ENCODE measurements at regions not wholly inside any gene's neighbourhood (a gene's known extent, or its start where the extent isn't known, plus 50 kb on each side); places are given as distances from the start of the nearest gene placed in this dataset.

DNA sequence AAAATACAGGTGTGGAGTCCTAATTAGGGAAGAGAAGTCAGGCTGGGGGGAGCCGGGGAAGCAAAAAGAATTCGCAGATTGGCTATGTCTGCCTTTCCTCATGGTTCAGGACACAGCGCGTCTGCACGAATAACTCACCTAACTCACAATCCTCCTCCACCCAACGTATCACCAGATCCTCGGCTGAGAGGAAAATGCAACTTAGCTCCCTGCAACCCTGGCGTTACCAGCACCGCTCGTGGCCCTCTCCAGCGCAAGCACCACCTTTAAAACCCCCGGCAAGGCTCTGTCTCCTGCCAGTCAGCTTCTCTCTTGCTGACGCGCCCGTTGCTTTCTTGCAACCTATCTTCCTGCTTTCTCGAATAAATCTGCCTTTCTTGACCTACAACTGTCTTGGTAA, 49.8 kb upstream of the METRNL start:
- TF ChIP-seq, protein P1, sequence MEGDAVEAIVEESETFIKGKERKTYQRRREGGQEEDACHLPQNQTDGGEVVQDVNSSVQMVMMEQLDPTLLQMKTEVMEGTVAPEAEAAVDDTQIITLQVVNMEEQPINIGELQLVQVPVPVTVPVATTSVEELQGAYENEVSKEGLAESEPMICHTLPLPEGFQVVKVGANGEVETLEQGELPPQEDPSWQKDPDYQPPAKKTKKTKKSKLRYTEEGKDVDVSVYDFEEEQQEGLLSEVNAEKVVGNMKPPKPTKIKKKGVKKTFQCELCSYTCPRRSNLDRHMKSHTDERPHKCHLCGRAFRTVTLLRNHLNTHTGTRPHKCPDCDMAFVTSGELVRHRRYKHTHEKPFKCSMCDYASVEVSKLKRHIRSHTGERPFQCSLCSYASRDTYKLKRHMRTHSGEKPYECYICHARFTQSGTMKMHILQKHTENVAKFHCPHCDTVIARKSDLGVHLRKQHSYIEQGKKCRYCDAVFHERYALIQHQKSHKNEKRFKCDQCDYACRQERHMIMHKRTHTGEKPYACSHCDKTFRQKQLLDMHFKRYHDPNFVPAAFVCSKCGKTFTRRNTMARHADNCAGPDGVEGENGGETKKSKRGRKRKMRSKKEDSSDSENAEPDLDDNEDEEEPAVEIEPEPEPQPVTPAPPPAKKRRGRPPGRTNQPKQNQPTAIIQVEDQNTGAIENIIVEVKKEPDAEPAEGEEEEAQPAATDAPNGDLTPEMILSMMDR (IDR thresholded peaks at IDR 0.05): no peak
- TF ChIP-seq, protein P2, sequence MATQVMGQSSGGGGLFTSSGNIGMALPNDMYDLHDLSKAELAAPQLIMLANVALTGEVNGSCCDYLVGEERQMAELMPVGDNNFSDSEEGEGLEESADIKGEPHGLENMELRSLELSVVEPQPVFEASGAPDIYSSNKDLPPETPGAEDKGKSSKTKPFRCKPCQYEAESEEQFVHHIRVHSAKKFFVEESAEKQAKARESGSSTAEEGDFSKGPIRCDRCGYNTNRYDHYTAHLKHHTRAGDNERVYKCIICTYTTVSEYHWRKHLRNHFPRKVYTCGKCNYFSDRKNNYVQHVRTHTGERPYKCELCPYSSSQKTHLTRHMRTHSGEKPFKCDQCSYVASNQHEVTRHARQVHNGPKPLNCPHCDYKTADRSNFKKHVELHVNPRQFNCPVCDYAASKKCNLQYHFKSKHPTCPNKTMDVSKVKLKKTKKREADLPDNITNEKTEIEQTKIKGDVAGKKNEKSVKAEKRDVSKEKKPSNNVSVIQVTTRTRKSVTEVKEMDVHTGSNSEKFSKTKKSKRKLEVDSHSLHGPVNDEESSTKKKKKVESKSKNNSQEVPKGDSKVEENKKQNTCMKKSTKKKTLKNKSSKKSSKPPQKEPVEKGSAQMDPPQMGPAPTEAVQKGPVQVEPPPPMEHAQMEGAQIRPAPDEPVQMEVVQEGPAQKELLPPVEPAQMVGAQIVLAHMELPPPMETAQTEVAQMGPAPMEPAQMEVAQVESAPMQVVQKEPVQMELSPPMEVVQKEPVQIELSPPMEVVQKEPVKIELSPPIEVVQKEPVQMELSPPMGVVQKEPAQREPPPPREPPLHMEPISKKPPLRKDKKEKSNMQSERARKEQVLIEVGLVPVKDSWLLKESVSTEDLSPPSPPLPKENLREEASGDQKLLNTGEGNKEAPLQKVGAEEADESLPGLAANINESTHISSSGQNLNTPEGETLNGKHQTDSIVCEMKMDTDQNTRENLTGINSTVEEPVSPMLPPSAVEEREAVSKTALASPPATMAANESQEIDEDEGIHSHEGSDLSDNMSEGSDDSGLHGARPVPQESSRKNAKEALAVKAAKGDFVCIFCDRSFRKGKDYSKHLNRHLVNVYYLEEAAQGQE (IDR thresholded peaks at IDR 0.05; ENCODE audit: insufficient read depth in 1 of 2, low read depth in 2 of 2, low read length in 1 of 2): no peak
- TF ChIP-seq POLR2AphosphoS5 (IDR thresholded peaks at IDR 0.05; ENCODE audit: low read depth, low read length): no peak
- TF ChIP-seq SIN3A (IDR thresholded peaks at IDR 0.05; ENCODE audit: borderline replicate concordance, insufficient read depth, low read depth, low read length): no peak
- no peak for TF ChIP-seq TCF7L2 (IDR thresholded peaks at IDR 0.05; ENCODE audit: low read depth, low read length)
